SH-SY5Y (cell line): ENCODE measurements at regions not wholly inside any gene's neighbourhood (a gene's known extent, or its start where the extent isn't known, plus 50 kb on each side); places are given as distances from the start of the nearest gene placed in this dataset.

ENCODE experiments used
- GATA2 ChIP-seq: IDR thresholded peaks from 2 replicates; pipeline ENCODE4 v1.6.1; 2011; ENCODE audit warnings: mild to moderate bottlenecking, low read depth, low read length
- GATA3 ChIP-seq: IDR thresholded peaks from 2 replicates; pipeline ENCODE4 v1.6.1; 2011; ENCODE audit warnings: low read depth, mild to moderate bottlenecking, low read length, moderate library complexity

- TF ChIP-seq GATA2, result no peak
- no peak for TF ChIP-seq GATA3
Observed at GRCh38 chrX:5306654-5307121, 922.0 kb downstream of the NLGN4X start.
